ENCODE measurements at regions not wholly inside any gene's neighbourhood (a gene's known extent, or its start where the extent isn't known, plus 50 kb on each side); places are given as distances from the start of the nearest gene placed in this dataset.

DNA sequence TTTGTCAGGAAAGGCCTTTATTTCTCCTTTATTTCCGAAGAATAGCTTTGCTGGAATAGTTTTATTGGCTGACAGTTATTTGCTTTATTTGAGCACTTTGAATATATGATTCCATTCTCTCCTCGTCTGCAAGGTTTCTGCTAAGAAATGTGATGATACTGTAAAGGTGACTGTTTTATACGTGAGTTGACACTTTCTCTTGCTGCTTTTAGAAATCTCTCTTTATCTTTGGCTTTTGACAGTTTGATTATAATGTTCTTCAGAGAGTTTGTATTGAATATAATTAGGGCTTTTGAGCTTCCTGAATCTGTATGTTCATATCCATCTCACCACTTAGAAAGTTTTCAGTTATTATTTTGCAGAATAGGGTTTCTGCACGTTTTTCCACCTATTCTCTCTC is 1003.7 kb upstream of the SLIT2 start:
- DNase-seq, result no peak
- no peaks in the 10 kb centered on the region for H3K9me3 ChIP-seq (ENCODE audit: control insufficient read depth, low read length)
- no peak overlapping the region for H3K27ac ChIP-seq (ENCODE audit: insufficient read depth, low read length, poor library complexity, severe bottlenecking)
- H3K4me3 ChIP-seq (ENCODE audit: insufficient read depth, low read depth, low read length, poor library complexity, severe bottlenecking), result no peak overlapping the region
- no peaks in the 10 kb centered on the region for H3K27me3 ChIP-seq (replicated peaks; ENCODE audit: control insufficient read depth, insufficient read depth, low read length, poor library complexity, severe bottlenecking)
- H3K36me3 ChIP-seq (ENCODE audit: control insufficient read depth, insufficient read depth, low read length), result no peaks in the 10 kb centered on the region
- no peaks in the 10 kb centered on the region for H3K4me1 ChIP-seq (ENCODE audit: control insufficient read depth, insufficient read depth, low read length, poor library complexity, severe bottlenecking)

DNA sequence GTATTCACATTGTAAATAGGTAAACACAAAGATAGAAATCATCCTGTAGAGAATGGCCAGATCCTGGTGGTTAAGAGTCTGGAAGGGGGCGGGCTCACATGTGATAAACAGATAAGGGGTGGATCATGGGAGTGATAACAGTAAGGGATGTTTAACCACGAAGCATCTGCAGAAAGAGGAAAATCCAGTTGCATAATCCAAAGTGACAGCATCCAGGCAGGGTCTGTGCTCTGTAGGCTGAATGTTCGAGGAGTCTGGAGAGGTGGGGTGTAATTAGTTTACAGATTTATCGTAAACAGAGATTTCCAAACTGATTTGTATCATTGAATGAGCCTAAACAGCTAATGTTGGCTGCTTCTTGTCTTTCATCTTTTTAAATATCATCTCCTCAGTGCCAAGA is 1009.8 kb upstream of the SLIT2 start:
- Histone ChIP-seq H3K4me3 (ENCODE audit: insufficient read depth, low read depth, low read length, poor library complexity, severe bottlenecking) (no peak overlapping the region), H3K27ac (ENCODE audit: insufficient read depth, low read length, poor library complexity, severe bottlenecking) (no peak overlapping the region), H3K36me3 (ENCODE audit: control insufficient read depth, insufficient read depth, low read length) (no peaks in the 10 kb centered on the region), H3K4me1 (ENCODE audit: control insufficient read depth, insufficient read depth, low read length, poor library complexity, severe bottlenecking) (no peaks in the 10 kb centered on the region), H3K9me3 (ENCODE audit: control insufficient read depth, low read length) (no peaks in the 10 kb centered on the region), H3K27me3 (replicated peaks; ENCODE audit: control insufficient read depth, insufficient read depth, low read length, poor library complexity, severe bottlenecking) (no peaks in the 10 kb centered on the region)
- DNase-seq, result no peak

DNA sequence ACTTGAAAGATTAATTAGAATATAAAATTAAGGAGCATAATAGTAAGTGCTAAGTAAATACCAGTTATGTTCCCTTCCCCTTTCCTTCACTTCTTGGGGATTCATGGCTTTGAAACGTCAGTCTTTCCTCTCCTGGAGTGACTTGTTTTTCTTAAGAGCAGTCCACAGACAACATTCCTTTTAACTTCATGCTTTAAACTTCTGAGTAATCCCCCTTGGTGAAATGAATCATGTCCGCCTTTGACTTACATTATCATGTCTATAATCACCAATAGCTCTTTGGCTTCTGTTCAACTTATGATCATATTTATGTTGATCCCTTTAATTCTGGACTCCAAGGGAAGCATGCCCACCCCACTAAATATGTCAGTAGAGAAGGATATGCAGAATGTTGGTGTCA is 1012.1 kb upstream of the SLIT2 start:
- H3K4me1 ChIP-seq (ENCODE audit: control insufficient read depth, insufficient read depth, low read length, poor library complexity, severe bottlenecking), result no peaks in the 10 kb centered on the region
- no peaks in the 10 kb centered on the region for H3K36me3 ChIP-seq (ENCODE audit: control insufficient read depth, insufficient read depth, low read length)
- no peaks in the 10 kb centered on the region for H3K9me3 ChIP-seq (ENCODE audit: control insufficient read depth, low read length)
- H3K4me3 ChIP-seq (ENCODE audit: insufficient read depth, low read depth, low read length, poor library complexity, severe bottlenecking), result no peak overlapping the region
- H3K27me3 ChIP-seq (replicated peaks; ENCODE audit: control insufficient read depth, insufficient read depth, low read length, poor library complexity, severe bottlenecking), result no peaks in the 10 kb centered on the region
- no peak overlapping the region for H3K27ac ChIP-seq (ENCODE audit: insufficient read depth, low read length, poor library complexity, severe bottlenecking)
- DNase-seq, result no peak

DNA sequence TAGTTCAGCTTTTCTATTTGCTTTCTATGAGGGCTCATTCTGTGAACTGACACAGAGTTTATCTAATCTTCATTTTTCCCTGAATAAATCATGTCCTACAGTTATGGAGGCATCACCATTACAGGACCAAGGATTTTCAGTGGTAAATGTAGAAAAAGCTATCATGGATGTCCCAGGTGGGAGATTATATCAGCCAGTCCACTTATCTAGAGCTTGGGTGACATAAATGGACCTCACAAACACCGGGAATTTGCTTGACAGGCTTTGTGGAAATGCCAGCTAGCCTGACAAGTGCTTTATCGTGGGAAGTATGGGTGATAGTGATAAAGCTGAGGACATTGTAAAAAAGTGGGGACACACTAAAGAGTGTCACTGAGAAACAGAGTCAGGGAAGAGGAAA is 1015.2 kb upstream of the SLIT2 start:
- no peaks in the 10 kb centered on the region for H3K4me1 ChIP-seq (ENCODE audit: control insufficient read depth, insufficient read depth, low read length, poor library complexity, severe bottlenecking)
- no peaks in the 10 kb centered on the region for H3K9me3 ChIP-seq (ENCODE audit: control insufficient read depth, low read length)
- no peak for DNase-seq
- no peak overlapping the region for H3K27ac ChIP-seq (ENCODE audit: insufficient read depth, low read length, poor library complexity, severe bottlenecking)
- no peaks in the 10 kb centered on the region for H3K27me3 ChIP-seq (replicated peaks; ENCODE audit: control insufficient read depth, insufficient read depth, low read length, poor library complexity, severe bottlenecking)
- H3K36me3 ChIP-seq (ENCODE audit: control insufficient read depth, insufficient read depth, low read length), result no peaks in the 10 kb centered on the region
- H3K4me3 ChIP-seq (ENCODE audit: insufficient read depth, low read depth, low read length, poor library complexity, severe bottlenecking), result no peak overlapping the region

DNA sequence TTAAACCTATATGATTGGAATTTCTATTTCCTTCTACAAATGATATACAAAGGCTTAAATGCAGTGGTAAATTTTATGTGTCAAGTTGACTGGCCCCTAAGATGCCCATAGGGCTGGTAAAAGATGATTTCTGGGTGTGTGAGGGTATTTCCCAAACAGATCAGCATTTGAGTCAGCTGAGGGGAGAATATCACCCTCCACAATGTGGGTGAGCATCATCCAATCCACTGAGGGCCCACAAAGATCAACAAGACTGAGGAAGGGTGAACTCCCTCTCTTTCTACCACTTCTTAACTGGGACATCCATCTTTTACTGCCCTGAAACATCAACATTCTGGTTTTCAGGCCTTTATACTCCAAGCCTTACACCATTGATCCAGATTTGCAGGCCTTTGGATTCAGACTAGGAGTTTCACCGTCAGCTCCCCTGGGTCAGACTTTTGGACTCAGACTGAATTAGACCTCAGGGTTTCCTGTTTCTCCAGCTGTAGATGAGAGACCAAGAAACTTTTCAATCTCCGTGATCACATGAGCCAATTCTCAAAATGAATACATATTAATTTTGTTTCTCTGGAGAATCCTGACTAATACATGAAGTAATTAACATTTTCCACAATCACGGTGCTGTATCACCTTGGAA is 1020.7 kb upstream of the SLIT2 start:
- H3K27me3 ChIP-seq (replicated peaks; ENCODE audit: control insufficient read depth, insufficient read depth, low read length, poor library complexity, severe bottlenecking), result no peaks in the 10 kb centered on the region
- H3K27ac ChIP-seq (ENCODE audit: insufficient read depth, low read length, poor library complexity, severe bottlenecking), result no peak overlapping the region
- DNase-seq, result no peak
- no peaks in the 10 kb centered on the region for H3K9me3 ChIP-seq (ENCODE audit: control insufficient read depth, low read length)
- no peaks in the 10 kb centered on the region for H3K36me3 ChIP-seq (ENCODE audit: control insufficient read depth, insufficient read depth, low read length)
- H3K4me1 ChIP-seq (ENCODE audit: control insufficient read depth, insufficient read depth, low read length, poor library complexity, severe bottlenecking), result no peaks in the 10 kb centered on the region
- H3K4me3 ChIP-seq (ENCODE audit: insufficient read depth, low read depth, low read length, poor library complexity, severe bottlenecking), result no peak overlapping the region

DNA sequence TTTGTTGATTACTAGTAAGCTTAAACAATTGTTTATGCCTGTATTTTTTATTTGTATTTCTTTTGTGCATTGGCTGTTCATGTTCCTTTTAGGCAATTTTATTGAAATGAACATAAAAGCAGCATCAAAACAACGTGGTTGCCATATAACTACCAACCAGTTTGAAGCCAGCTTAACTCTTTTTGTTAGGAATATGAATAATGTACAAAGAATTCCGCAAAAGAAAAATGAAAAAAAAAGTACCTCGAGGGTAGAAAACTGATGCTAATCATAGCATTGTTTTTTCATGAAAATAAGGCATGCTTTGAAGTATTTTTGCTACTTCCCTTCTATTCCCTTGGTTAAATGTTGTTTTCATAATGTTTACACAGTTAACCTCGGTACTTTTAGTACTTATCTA is 1024.0 kb upstream of the SLIT2 start:
- no peaks in the 10 kb centered on the region for H3K9me3 ChIP-seq (ENCODE audit: control insufficient read depth, low read length)
- no peaks in the 10 kb centered on the region for H3K4me1 ChIP-seq (ENCODE audit: control insufficient read depth, insufficient read depth, low read length, poor library complexity, severe bottlenecking)
- no peak for DNase-seq
- H3K27ac ChIP-seq (ENCODE audit: insufficient read depth, low read length, poor library complexity, severe bottlenecking), result no peak overlapping the region
- no peaks in the 10 kb centered on the region for H3K27me3 ChIP-seq (replicated peaks; ENCODE audit: control insufficient read depth, insufficient read depth, low read length, poor library complexity, severe bottlenecking)
- no peak overlapping the region for H3K4me3 ChIP-seq (ENCODE audit: insufficient read depth, low read depth, low read length, poor library complexity, severe bottlenecking)
- H3K36me3 ChIP-seq (ENCODE audit: control insufficient read depth, insufficient read depth, low read length), result no peaks in the 10 kb centered on the region

DNA sequence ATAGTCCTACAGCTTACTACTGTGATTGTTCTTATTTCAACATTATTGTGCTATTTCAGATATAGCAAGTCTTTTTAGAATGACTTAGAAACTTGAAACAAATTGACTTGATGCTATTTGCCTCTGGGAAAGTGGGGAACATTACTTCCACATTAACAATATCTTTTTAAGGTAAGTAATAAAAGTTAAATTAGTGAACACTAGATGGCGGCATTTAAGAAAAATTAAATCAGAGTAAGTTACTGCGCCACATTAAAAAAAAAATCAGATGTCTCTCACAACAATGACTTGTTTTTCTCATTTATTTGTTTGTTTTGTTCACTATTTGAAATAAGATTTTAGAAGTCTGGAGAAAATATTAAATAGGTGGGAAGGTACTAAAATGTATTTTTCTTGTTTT is 1026.9 kb upstream of the SLIT2 start:
- Histone ChIP-seq H3K27me3 (replicated peaks; ENCODE audit: control insufficient read depth, insufficient read depth, low read length, poor library complexity, severe bottlenecking) (no peaks in the 10 kb centered on the region), H3K9me3 (ENCODE audit: control insufficient read depth, low read length) (no peaks in the 10 kb centered on the region), H3K4me3 (ENCODE audit: insufficient read depth, low read depth, low read length, poor library complexity, severe bottlenecking) (no peak overlapping the region), H3K4me1 (ENCODE audit: control insufficient read depth, insufficient read depth, low read length, poor library complexity, severe bottlenecking) (no peaks in the 10 kb centered on the region), H3K36me3 (ENCODE audit: control insufficient read depth, insufficient read depth, low read length) (no peaks in the 10 kb centered on the region), H3K27ac (ENCODE audit: insufficient read depth, low read length, poor library complexity, severe bottlenecking) (no peak overlapping the region)
- no peak for DNase-seq

DNA sequence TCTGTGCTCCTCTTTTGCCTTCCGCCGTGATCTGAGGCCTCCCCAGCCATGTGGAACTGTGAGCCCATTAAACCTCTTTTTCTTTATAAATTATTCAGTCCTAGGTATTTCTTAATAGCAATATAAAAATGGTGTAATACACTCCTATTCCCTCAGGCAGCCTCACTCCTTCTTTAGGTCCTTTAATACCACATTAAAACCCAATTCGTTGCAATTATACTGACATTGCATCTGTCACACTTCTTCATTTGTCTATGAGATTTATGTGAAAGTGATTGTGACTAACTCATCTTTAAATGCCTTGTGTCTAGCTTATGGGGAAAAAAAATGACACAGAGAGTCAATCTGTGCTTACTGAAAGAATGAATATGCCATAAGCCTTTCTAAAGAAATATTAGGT is 1035.2 kb upstream of the SLIT2 start:
- DNase-seq, result no peak
- Histone ChIP-seq H3K9me3 (ENCODE audit: control insufficient read depth, low read length) (no peaks in the 10 kb centered on the region), H3K4me1 (ENCODE audit: control insufficient read depth, insufficient read depth, low read length, poor library complexity, severe bottlenecking) (no peaks in the 10 kb centered on the region), H3K4me3 (ENCODE audit: insufficient read depth, low read depth, low read length, poor library complexity, severe bottlenecking) (no peak overlapping the region), H3K36me3 (ENCODE audit: control insufficient read depth, insufficient read depth, low read length) (no peaks in the 10 kb centered on the region), H3K27ac (ENCODE audit: insufficient read depth, low read length, poor library complexity, severe bottlenecking) (no peak overlapping the region), H3K27me3 (replicated peaks; ENCODE audit: control insufficient read depth, insufficient read depth, low read length, poor library complexity, severe bottlenecking) (no peaks in the 10 kb centered on the region)

DNA sequence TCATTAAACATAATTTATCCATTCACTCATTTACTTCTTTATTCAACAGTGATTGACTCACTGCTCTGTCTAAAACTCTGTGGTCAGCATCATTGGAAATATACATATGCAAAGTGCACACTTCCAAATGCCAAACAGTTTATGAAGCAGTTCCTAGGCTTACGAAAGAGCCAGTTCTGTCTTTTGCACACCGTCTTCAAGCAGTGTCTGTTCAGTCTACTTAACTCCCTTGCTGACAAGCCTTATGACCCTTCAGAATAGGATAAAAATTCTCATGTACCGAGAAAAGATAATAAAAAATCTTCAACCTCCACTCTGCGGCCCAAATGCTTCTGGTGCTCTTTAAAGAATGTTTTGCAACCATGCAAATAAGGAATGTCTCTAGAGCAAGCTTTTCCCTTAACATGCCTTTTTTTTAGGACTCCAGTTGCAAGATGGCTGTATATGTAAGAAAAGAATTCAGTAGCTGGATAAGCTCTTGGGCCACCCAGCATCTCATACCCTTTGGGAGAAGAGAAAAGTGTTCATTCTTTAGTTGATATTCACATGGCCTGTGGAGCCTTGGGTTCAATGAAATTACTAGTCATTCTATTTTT is 1037.0 kb upstream of the SLIT2 start:
- H3K4me3 ChIP-seq (ENCODE audit: insufficient read depth, low read depth, low read length, poor library complexity, severe bottlenecking), result no peak overlapping the region
- H3K4me1 ChIP-seq (ENCODE audit: control insufficient read depth, insufficient read depth, low read length, poor library complexity, severe bottlenecking), result no peaks in the 10 kb centered on the region
- H3K9me3 ChIP-seq (ENCODE audit: control insufficient read depth, low read length), result no peaks in the 10 kb centered on the region
- H3K27ac ChIP-seq (ENCODE audit: insufficient read depth, low read length, poor library complexity, severe bottlenecking), result no peak overlapping the region
- no peaks in the 10 kb centered on the region for H3K36me3 ChIP-seq (ENCODE audit: control insufficient read depth, insufficient read depth, low read length)
- no peak for DNase-seq
- no peaks in the 10 kb centered on the region for H3K27me3 ChIP-seq (replicated peaks; ENCODE audit: control insufficient read depth, insufficient read depth, low read length, poor library complexity, severe bottlenecking)

DNA sequence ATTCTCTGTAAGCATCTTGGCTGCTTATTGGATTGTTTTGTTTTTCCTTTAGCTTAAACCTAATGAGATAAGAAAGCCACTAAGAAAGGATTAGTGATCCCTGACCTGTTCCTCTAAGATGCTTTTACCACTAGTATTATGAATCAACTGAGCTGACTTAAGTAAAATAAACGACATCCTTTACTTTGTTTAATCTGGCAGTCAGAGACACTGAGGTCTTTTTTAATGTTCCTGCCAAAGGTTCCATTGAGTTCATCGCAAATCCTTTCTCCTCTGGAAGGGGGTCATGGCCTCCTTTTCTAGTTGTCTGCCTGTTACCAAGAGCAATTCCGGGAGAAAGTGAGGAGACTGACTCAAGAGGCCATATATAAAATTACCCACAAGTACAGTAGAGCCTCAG is 1038.3 kb upstream of the SLIT2 start:
- H3K4me1 ChIP-seq (ENCODE audit: control insufficient read depth, insufficient read depth, low read length, poor library complexity, severe bottlenecking), result no peaks in the 10 kb centered on the region
- no peaks in the 10 kb centered on the region for H3K27me3 ChIP-seq (replicated peaks; ENCODE audit: control insufficient read depth, insufficient read depth, low read length, poor library complexity, severe bottlenecking)
- no peak overlapping the region for H3K27ac ChIP-seq (ENCODE audit: insufficient read depth, low read length, poor library complexity, severe bottlenecking)
- H3K9me3 ChIP-seq (ENCODE audit: control insufficient read depth, low read length), result no peaks in the 10 kb centered on the region
- DNase-seq, result no peak
- H3K4me3 ChIP-seq (ENCODE audit: insufficient read depth, low read depth, low read length, poor library complexity, severe bottlenecking), result no peak overlapping the region
- no peaks in the 10 kb centered on the region for H3K36me3 ChIP-seq (ENCODE audit: control insufficient read depth, insufficient read depth, low read length)
